ENCODE measurements at regions not wholly inside any gene's neighbourhood (a gene's known extent, or its start where the extent isn't known, plus 50 kb on each side); places are given as distances from the start of the nearest gene placed in this dataset.
A peak's percentile ranks its signal among the peaks of the same experiment; 100 is the strongest.

- no peaks in the 10 kb centered on the region for H3K36me3 ChIP-seq
- H3K27ac ChIP-seq = no peak overlapping the region
- H3K9me3 ChIP-seq (ENCODE audit: severe bottlenecking) = no peaks in the 10 kb centered on the region
- no peaks in the 10 kb centered on the region for H3K27me3 ChIP-seq (ENCODE audit: insufficient read depth, low read depth, severe bottlenecking)
- TF ChIP-seq, protein P1, sequence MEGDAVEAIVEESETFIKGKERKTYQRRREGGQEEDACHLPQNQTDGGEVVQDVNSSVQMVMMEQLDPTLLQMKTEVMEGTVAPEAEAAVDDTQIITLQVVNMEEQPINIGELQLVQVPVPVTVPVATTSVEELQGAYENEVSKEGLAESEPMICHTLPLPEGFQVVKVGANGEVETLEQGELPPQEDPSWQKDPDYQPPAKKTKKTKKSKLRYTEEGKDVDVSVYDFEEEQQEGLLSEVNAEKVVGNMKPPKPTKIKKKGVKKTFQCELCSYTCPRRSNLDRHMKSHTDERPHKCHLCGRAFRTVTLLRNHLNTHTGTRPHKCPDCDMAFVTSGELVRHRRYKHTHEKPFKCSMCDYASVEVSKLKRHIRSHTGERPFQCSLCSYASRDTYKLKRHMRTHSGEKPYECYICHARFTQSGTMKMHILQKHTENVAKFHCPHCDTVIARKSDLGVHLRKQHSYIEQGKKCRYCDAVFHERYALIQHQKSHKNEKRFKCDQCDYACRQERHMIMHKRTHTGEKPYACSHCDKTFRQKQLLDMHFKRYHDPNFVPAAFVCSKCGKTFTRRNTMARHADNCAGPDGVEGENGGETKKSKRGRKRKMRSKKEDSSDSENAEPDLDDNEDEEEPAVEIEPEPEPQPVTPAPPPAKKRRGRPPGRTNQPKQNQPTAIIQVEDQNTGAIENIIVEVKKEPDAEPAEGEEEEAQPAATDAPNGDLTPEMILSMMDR (IDR thresholded peaks at IDR 0.05; ENCODE audit: low read depth, low read length) = no peak
- DNase-seq = no peak
- no peak overlapping the region for H3K4me3 ChIP-seq (ENCODE audit: low read depth, low read length)
Observed at GRCh38 chr1:226473325-226473724, 65.4 kb upstream of the PARP1 start.

- Histone ChIP-seq H3K27me3 (ENCODE audit: insufficient read depth, low read depth, severe bottlenecking) (no peaks in the 10 kb centered on the region), H3K36me3 (no peaks in the 10 kb centered on the region), H3K4me3 (ENCODE audit: low read depth, low read length) (no peak overlapping the region), H3K9me3 (ENCODE audit: severe bottlenecking) (no peaks in the 10 kb centered on the region), H3K27ac (no peak overlapping the region)
- TF ChIP-seq, protein P1 (IDR thresholded peaks at IDR 0.05; ENCODE audit: low read depth, low read length) = no peak
- DNase-seq = no peak
Observed at GRCh38 chr1:226474041-226474440, 66.1 kb upstream of the PARP1 start.

- Histone ChIP-seq H3K27me3 (ENCODE audit: insufficient read depth, low read depth, severe bottlenecking) (no peaks in the 10 kb centered on the region), H3K27ac (no peak overlapping the region; the same call in none of the 2 replicates), H3K9me3 (ENCODE audit: severe bottlenecking) (no peaks in the 10 kb centered on the region), H3K4me3 (ENCODE audit: low read depth, low read length) (no peak overlapping the region), H3K36me3 (no peaks in the 10 kb centered on the region)
- DNase-seq = peak; percentile 15
- TF ChIP-seq, protein P1 (IDR thresholded peaks at IDR 0.05; ENCODE audit: low read depth, low read length) = no peak
Observed at GRCh38 chr1:226474443-226475141, 66.7 kb upstream of the PARP1 start.

DNA sequence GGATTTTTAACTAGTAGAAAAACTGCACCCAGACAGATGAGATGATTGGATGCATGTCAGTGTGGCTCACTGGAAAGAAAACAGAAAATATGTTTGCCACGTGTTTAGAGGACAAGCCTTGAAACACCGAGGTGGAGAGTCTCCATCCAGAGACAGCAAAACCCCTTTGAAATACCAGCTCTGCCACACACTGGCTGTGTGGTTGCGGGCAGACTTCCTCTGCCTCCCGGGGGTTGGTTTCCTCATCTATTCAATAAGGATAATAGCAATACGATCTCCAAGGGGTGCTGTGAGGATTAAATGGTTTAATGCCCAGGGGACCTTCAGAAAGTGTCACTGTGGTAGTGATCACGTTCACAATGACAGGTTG, 67.2 kb upstream of the PARP1 start:
- TF ChIP-seq, protein P1 (IDR thresholded peaks at IDR 0.05; ENCODE audit: low read depth, low read length) = no peak
- Histone ChIP-seq H3K27ac (no peak overlapping the region; the same call in 1 of the 2 replicates), H3K36me3 (no peaks in the 10 kb centered on the region), H3K9me3 (ENCODE audit: severe bottlenecking) (no peaks in the 10 kb centered on the region), H3K27me3 (ENCODE audit: insufficient read depth, low read depth, severe bottlenecking) (no peaks in the 10 kb centered on the region), H3K4me3 (ENCODE audit: low read depth, low read length) (no peak overlapping the region)
- DNase-seq = no peak

DNA sequence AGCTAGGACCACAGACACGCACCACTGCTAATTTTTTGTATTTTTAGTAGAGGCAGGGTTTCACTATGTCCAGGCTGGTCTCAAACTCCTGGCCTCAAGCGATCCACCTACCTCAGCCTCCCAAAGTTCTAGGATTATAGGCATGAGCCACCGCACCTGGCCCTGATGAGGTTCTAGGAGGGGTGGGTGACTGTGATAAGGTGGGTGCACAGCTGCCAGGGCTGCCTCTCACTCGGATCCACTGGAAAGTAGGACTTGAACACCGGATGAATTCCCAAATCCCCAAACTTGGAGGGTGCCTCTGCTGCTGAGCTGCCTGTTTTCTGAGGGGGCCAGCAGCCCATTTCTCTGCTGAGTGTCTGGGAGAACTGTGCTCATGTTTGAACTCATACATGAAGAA, 68.2 kb upstream of the PARP1 start:
- no peaks in the 10 kb centered on the region for H3K36me3 ChIP-seq
- no peak overlapping the region for H3K4me3 ChIP-seq (ENCODE audit: low read depth, low read length)
- DNase-seq = no peak
- no peak overlapping the region for H3K27ac ChIP-seq
- H3K27me3 ChIP-seq (ENCODE audit: insufficient read depth, low read depth, severe bottlenecking) = no peaks in the 10 kb centered on the region
- H3K9me3 ChIP-seq (ENCODE audit: severe bottlenecking) = no peaks in the 10 kb centered on the region
- TF ChIP-seq, protein P1 (IDR thresholded peaks at IDR 0.05; ENCODE audit: low read depth, low read length) = no peak

Measured in WERI-Rb-1 (cell line).